HG03060 (cell line): ENCODE measurements at regions not wholly inside any gene's neighbourhood (a gene's known extent, or its start where the extent isn't known, plus 50 kb on each side); places are given as distances from the start of the nearest gene placed in this dataset.

Source experiments
- ATAC-seq: cut with Tn5 transposase; IDR thresholded peaks from one replicate; pipeline ENCODE4 v1.9.1; 2021; ENCODE audit warnings: low read depth, moderate number of reproducible peaks; ENCODE audit not compliant: unreplicated experiment

DNA sequence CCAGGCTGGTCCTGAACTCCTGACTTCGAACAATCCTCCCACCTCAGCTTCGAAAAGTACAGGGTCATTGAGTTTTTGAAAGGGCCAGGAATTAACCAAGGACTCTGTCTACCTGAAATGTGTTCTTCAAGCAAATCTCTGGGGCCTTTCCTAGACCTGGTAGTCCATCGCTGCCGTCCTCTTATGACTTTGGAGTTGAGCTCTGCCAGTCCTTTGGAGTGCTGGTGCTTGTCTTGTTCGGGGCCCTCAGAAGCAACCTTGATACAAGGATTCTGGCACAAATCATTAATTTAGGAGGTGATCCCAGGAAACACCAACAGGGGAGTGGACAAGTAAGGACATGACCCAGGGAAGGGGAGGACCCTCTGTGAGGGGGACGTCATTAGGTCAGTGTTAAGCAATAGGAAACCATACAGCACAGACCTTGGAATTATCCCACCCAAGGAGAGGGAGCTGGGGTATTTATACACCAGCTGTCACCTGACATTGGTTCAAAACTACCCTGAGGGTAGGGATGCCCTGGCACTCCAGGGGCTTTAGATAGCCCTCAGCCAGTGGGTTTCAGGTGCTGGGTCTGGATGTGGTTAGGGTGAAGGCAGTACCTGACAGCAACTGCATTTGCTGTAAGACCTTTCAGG lies 187.2 kb downstream of the FOXL1 start:
- ATAC-seq = no peak

DNA sequence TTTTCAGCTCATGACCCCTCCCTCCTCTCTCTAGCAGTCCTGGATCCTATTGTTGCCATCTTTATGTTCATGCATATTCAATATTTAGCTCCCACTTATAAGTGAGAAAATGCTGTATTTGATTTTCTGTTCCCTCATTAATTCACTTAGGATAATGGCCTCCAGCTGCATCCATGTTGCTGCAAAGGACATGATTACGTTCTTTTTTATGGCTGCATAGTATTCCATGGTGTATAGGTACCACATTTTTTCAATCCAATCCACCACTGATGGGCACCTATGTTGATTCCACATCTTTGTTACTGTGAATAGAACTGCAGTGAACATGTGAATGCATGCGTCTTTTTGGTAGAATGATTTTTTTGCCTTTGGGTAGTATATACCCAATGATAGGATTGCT lies 188.4 kb downstream of the FOXL1 start:
- no peak for ATAC-seq

DNA sequence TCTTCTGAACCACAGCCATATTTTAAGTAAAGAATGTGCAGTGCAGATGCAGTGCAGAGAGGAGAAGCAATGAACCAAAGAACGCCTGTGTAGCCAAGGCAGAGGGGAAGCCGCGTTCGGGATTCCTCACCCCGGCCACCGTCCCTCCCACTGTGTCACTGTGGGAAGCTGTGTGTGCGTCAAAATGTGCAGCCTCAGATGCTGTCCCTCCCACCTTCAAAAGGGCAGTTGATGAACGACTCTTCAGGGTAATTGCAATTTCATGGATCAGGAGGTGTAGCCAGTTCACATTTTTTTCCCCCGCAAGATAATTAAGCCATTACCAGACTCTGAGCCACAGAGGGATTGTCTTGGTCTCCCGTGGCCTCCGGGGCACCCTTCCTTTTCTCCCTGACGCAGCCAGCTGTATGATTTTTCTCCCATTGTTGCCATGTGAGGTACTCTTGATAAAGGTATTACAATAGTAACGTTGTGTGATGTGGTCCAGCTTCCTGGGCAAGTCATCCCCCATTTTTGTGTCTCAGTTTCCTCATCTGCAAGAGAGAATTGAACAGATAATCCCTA lies 190.0 kb downstream of the FOXL1 start:
- ATAC-seq = no peak

DNA sequence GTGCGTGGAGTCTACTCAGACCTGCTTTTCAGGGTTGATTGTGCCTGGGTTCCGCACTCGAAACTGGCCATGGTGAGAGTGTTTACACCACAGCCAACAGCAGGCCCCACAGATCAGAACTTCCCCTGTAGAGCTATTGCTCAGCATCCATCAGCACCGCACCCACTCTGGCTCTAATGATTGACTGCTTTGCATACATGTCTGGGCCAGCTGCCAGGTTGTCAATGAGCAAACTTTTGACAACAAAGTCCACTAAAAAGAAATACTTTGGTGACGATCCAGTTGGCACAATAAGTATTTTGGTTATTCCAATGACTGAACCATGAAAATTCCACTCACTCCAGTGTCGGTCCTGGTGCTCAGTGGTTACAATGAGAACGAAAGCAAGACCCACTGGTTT lies 190.7 kb downstream of the FOXL1 start:
- ATAC-seq = no peak

DNA sequence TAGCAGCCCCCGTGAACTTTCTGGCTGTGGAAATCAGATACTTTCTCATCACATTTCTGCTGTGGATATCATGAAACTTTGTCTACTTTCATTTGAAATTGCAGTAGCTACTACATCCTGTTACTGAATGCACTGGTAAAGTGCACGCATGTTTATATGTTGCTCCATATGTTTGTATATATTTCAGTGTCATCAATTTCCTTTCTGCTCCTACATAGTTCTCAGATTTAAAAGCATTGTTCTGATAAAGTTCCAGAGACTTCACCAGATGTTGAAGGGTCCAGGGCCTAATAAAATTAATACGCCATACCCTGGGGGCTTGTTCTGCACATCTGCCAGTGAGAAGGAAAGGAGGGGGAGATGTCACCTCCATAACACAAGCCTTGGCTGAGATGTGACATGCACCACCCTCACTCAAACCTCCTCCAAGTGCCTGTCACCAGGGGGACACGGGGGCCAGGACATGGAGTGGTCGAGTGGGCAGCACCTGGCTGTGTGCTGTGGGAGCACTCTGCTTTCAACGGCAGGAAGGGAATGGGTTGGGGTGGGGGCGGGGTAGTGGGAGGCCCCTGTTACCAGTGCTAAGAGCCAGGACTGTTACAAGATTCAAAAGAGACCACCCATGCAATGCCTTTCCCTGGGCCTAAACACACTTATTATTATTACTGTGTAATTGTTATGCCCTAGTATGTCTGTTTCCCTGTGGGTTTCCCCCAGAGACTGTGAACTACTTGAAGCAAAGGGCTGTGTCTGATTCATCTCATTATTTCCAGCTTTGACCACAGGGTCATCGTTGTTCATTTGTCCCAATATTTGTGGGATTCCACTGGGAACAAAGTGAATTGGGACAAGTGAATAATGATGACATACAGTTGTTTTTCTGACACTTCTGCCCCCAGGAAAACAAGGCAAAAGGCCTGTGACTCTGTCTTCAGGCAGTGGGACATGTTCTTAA lies 193.4 kb downstream of the FOXL1 start:
- ATAC-seq = no peak

DNA sequence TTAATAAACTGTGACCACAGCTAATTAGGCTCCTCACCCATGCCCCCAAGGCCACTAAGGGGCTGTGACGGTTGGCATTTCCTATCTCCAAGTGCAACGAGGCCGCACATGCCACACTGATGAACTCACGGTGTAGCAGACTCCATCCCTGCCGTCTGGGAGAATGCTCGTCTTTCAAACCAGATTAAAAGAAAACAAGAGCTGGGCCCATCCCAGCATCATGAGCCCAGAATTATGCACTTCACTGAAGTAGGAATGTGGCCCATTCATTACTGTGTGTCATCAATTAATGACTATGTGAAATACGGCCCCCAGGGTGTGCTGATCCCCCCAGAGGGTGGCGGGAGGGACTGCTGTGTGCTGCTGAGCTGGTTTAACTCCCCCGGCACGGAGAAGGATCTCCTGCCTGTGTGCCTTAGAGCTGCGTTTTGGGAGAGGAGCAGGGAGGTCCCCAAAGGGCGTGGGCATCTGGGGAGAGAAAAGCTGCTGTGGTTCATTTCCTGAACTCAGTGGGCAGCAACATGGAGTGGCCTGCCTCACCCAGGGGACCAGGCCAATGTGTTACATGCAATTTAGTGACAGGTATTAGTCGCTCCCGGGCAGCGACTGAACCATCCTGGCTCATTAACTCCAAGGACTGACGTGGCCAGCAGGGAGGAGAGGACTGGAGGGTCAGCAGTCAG lies 194.5 kb downstream of the FOXL1 start:
- no peak for ATAC-seq

DNA sequence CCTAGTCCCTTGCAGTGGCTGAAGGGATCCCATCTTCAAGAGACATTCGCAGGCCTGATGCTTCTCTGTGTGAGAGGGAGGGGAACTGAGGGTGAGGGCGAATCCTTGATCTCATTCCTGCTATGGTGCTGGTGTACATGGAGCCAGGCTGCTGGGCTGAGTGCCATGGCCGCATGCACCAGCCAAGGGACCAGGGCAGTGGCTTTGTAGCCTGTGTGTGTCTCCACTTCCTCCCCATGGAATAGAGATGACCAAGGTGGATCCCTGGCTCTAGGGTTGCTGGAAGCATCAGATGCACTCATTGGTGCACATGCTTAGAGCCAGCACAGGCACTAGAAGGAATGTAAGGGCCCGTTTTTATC lies 195.0 kb downstream of the FOXL1 start:
- ATAC-seq = no peak

DNA sequence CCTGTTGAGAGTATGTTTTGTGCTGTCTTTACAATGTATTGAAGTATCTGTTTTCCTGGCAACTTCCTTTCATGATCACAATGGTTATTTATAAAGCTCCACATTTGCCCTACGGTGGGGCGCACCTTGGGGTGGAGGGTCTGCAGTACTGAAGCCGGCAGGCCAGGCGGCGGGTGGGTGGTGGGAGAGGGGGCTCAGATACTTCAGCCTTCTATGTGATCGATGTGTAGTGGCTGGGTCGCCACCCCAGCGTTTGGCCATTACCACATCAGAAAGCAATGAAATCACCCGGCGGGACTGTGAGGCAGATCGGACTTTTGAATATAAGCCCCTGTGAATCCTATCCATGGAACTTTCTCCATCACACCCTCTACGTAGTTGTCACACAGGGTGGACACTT lies 196.6 kb downstream of the FOXL1 start:
- ATAC-seq = no peak

DNA sequence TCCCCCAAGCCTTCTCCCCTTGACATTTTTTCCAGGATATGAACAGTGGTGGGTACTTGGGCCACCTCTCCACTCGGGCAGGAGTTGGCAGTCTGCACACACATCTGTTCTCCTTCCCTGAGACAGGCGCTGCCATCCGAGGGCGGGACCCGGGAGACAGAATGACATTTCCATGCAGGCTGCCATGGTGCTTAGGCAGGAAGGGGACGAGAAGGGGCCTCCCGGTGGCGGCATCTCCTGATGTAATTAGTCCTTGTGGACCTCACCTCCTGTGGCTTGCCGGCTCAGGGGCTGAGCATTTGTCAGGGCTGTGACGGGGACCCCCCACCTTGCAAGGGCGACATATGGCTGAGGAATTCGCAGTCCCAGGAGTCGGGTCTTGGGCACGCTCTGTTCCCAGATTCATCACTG lies 197.2 kb downstream of the FOXL1 start:
- no peak for ATAC-seq

DNA sequence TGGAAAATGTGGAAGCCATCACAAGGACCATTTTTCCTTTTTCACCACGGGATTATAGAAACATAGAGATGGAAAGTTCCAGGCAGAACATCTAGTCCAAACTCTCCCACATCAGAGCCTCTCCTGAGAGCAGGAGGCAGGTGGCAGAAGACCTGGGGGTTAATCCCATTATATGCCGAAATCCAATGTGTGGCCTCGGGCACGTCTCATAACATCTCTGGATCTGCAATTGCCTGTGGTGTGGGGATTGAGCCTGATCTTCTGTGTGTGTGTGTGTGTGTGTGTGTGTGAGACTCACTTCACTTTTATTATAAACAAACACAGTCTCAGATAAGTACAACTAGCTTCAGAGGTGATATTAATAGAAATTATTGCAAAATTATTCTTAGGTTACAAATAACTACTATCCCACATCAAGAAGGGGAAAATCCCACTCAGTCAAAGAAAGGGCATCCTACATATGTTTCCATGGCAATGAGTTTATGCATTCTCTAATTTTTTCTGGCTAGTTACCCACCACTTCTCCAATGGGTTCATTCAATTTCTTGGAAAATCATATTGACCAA lies 199.1 kb downstream of the FOXL1 start:
- ATAC-seq = no peak

DNA sequence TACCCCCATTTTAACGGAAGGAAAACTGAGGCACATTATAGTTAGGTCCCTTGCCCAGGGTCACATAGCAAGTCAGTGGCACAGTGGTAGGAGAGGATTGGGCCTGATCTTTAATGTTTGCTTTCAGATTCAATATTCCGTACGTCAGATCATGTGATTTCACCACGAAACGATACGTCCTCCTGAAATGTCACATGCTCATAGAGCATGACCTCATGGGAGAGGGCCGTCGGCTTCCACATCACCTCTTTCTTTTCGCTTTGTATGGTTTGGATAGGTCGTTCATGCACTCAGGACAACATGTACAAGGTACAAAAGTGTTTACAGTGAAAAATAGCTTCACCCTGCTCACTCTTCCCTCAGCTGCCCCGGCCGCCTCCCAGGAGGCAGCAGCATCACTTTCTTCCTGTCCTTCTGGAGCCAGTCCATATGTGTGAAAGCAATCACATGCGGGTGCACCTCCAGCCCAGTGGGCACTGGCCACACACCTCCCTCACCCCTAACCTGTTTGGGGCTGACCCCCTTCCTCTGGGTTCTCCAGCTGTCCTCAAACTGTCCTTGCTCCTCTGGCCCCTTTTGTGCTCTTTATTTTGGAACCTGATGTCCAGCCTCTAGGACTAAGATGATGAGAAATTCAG lies 199.9 kb downstream of the FOXL1 start:
- no peak for ATAC-seq

DNA sequence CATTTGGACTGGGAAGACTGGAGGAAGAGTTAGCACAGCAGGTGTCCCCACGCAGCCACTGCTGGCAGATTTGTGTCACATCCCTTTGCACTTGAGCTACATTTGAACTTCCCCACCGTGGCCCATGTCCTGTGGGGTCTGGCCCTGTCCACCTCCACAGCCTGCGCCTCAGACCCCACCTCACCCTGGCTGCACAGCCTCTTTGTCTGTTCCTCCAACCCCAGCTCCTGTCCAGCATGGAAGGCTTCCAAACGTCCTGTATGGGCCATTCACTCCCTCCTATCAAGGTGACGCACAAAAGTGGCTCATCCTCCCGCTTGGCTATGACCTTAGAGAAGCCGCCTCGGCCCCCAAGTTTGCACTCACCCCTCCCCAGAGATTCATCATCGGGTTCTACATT lies 200.6 kb downstream of the FOXL1 start:
- no peak for ATAC-seq

DNA sequence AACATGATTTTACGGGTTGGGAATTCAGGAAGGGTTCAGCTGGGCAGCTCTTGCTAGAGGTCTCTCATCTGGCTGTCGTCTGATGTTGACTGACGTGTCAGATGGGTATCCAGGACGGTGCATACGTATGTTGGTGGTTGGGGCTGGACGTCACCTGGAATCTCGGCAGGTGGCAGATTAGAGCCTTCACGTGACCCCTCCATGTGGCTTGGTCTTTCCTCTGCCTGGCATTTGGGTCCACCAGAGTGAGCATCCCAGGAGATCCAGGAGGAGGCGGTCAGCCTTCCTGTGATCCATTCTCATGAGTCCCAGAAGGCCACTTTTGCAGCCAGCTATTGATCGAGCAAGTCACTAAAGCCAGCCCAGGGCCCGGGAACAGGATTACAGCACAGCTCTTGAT lies 202.7 kb downstream of the FOXL1 start:
- ATAC-seq = no peak

DNA sequence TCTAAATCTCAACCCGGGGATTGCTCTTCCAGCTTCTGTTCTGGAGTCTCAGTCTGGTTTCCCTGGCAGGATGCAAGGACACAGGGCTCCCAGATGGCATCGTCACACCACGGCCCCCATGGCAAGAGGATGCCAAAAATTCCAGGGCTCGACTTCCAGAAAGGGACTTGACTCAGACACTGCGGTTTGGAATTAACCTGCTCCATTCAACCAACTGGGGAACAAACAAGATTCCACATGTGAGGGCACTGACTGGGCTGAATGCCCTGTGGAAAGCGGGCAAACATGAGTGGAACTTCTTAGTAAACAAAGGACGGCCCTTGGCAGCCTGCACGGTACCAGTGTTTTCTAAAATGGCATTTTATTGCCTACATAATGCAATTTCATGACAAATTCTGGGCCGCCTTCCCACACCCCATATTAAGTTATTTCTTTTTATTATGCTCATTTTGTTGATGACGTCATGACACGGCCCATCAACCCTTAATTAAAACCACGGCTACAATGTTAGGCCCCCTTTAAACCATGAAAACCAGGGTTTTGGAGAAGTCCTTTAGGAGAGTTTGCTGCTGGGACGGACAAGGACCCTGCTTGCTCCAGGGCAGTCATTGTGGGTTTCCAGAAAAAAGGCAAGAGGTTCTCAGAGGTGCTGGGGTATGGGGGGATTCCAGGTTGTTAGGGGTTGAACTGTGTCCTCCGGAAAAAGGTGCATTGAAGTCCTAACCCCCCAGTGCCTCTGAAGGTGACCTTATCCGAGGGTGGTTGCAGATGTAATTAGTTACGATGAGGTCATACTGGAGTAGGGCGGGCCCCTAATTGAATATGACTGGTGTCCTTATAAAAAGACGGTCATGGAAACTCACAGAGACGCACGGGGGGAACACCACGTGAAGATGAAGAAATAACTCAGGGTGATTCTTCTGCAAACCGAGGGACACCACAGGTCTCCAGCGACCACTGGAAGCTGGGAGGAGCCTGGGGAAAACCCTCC lies 205.6 kb downstream of the FOXL1 start:
- no peak for ATAC-seq

DNA sequence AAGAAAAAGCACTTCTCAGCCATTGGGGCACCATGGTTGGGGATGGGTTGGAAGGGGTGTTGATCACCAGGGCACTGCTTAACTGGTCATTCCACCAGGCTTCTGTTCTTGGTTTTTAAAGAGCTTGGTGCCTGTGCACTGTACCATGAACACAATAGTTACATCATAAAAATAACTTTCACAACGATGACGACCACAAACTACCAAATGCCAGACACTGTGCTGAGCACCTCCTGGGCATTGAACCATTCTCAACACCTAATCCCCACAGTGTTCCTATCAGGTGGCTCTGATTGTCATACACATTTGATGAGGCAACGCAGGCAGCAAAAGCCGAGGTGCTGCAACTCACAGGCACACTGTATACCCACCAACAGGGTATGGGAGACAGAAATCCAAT lies 208.0 kb downstream of the FOXL1 start:
- ATAC-seq = no peak

DNA sequence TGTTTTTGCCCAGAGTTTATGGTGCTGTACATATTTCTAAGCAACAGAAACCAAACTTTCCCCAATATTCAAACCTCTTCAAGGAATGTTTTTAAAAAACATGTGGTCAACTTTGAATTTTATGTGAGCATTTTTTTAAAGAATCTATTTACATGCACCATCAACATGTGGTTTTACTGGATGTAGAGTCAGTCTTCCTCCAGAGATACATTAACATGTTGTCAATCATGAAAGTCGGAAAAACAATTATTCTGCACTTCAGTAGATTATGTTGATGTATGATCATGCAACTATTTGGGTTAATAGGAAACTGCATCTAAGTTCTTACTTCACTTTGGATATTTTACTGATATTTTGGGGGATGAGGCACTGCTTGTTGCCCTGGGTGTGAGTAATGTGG lies 208.6 kb downstream of the FOXL1 start:
- no peak for ATAC-seq

DNA sequence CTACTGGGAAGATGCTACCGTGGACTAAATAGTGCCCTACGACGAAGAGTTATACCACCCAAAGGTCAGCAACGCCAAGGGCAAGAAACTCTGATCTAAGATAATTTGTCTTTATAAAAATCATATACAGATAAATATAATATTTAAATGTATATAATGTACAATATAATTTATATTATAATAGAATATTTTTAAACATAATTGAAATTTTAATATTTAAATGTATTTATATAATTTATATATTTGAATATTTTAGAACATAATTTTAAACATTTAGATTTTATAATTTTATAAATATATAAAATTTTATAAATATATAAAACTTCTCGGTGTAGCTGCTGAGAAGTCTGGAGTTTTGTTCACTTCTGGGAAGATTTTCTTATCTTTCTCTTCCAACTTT lies 209.2 kb downstream of the FOXL1 start:
- ATAC-seq = no peak

DNA sequence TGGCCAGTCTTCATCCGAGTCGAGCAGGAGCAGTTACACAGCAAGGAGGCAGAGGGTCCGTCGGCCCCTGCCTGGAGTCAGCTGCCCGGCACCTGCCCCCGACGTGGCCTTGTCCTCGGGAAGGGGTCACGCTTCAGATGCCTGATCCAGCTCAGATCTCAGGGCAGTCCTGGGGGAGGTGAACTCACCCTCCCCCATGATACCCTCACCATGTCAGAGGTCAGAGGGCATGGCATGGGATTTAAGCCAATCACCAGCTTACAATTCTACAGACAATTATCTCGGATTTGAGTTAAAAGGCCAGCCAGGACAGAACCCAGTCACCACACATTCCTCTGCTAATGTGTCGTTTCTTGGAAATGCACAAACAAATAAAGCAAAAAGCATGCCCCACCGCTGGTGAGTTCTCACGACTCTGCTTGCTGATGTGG lies 211.3 kb downstream of the FOXL1 start:
- no peak for ATAC-seq
